ENCODE measurements at regions not wholly inside any gene's neighbourhood (a gene's known extent, or its start where the extent isn't known, plus 50 kb on each side); places are given as distances from the start of the nearest gene placed in this dataset.

- no peak for TF ChIP-seq CTCF (IDR thresholded peaks at IDR 0.05; ENCODE audit: insufficient read depth, low read depth, low read length)
- TF ChIP-seq EZH2 (IDR thresholded peaks at IDR 0.05; ENCODE audit: insufficient read depth, low read length): no peak
Observed at GRCh38 chr17:27203241-27203640, 90.7 kb upstream of the WSB1 start.
